Endothelial cell (in vitro differentiated cells): ENCODE measurements at regions not wholly inside any gene's neighbourhood (a gene's known extent, or its start where the extent isn't known, plus 50 kb on each side); places are given as distances from the start of the nearest gene placed in this dataset.

Experiments
- DNase-seq: peaks from one replicate; pipeline ENCODE4 v3.0.0; 2021; ENCODE audit warnings: low spot score
- H3K27ac Mint-ChIP-seq: one replicate; pipeline ENCODE4 v1.8.0; 2021; ENCODE audit warnings: mixed read lengths, inconsistent platforms; ENCODE audit not compliant: unreplicated experiment
- H3K27me3 Mint-ChIP-seq: one replicate; pipeline ENCODE4 v1.8.0; 2021; ENCODE audit warnings: mild to moderate bottlenecking, moderate library complexity, mixed read lengths, inconsistent platforms; ENCODE audit not compliant: unreplicated experiment
- H3K36me3 Mint-ChIP-seq: one replicate; pipeline ENCODE4 v1.8.0; 2021; ENCODE audit warnings: mild to moderate bottlenecking, low read depth, mixed read lengths, inconsistent platforms; ENCODE audit not compliant: unreplicated experiment
- H3K4me1 Mint-ChIP-seq: one replicate; pipeline ENCODE4 v1.8.0; 2021; ENCODE audit warnings: mild to moderate bottlenecking, mixed read lengths, inconsistent platforms; ENCODE audit not compliant: unreplicated experiment
- H3K4me3 Mint-ChIP-seq: one replicate; pipeline ENCODE4 v1.8.0; 2021; ENCODE audit warnings: mild to moderate bottlenecking, mixed read lengths, inconsistent platforms; ENCODE audit not compliant: unreplicated experiment
- H3K9me3 Mint-ChIP-seq: one replicate; pipeline ENCODE4 v1.8.0; 2021; ENCODE audit warnings: mixed read lengths, inconsistent platforms; ENCODE audit not compliant: unreplicated experiment
- TF ChIP-seq, protein P1 (sequence below): fragments of 200-600 bp; sonication (generic); IDR thresholded peaks from one replicate; pipeline ENCODE4 v1.5.0; 2021; ENCODE audit warnings: antibody characterized with exemption; ENCODE audit not compliant: unreplicated experiment

DNA sequence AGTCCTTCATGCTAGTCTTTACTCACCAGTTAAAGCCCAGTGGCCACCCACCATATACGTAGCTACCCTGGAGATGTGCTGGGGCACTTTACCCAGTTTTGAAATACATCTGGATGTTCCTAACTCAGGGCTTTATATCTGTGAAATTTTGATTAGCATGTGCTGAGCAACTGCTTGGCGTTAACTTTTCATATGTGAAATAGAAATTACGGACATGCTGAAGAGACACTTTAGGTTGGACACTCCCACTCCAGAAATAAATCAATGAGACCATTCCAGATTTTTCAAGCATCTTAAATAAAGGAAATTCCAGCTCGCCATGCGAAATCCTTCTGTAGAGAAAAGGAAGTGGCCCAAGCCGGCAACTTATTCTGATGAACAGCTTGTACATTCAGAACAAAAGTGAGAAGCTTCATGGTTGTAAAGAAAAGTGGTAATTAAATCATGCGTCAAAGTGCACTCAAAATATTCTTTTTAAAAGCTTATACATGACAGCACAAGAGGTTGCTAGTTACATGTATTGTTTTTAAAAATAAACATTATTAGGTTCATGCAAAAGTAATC lies 153.5 kb upstream of the ITGB1 start:
- Mint-ChIP-seq H3K4me1 (peaks cover 6% of the 10 kb centered on the region), H3K9me3 (no peaks in the 10 kb centered on the region), H3K27me3 (no peaks in the 10 kb centered on the region), H3K27ac (no peak overlapping the region), H3K36me3 (no peaks in the 10 kb centered on the region), H3K4me3 (no peak overlapping the region)
- no peak for DNase-seq
- TF ChIP-seq, protein P1, sequence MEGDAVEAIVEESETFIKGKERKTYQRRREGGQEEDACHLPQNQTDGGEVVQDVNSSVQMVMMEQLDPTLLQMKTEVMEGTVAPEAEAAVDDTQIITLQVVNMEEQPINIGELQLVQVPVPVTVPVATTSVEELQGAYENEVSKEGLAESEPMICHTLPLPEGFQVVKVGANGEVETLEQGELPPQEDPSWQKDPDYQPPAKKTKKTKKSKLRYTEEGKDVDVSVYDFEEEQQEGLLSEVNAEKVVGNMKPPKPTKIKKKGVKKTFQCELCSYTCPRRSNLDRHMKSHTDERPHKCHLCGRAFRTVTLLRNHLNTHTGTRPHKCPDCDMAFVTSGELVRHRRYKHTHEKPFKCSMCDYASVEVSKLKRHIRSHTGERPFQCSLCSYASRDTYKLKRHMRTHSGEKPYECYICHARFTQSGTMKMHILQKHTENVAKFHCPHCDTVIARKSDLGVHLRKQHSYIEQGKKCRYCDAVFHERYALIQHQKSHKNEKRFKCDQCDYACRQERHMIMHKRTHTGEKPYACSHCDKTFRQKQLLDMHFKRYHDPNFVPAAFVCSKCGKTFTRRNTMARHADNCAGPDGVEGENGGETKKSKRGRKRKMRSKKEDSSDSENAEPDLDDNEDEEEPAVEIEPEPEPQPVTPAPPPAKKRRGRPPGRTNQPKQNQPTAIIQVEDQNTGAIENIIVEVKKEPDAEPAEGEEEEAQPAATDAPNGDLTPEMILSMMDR = no peak

DNA sequence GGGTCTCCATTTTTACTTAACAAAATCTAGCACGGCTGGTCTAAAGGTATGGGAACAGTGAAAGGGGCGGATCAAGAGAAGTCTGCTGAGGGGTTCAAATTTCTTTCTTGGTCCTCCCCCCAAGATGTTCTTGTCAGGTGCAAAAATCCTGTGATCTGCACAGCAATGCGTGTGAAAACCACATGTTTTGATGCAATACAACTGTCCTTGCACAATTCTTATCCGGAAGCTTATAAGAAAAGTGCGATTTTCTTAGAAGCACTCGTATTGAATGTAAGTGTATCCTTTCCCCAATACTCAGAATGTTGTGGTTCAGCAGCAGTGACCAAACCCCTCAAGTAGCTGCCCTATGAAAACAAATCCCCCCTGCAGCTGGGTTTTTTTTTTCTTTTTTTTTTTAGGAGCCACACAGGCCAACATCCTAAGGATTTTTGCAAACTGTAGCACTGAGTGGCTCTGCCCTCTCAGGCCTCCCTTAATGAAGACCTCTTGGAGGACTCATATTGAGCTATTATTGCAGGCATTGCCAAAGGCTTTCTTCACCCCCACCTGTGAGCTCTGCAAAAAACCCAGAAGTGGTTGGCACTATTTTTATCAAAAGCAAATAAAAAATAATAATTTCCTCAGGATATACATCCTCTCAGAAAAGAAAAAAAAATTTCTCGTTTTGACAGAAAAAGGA lies 151.9 kb upstream of the ITGB1 start:
- Mint-ChIP-seq H3K27me3 (no peaks in the 10 kb centered on the region), H3K9me3 (no peaks in the 10 kb centered on the region), H3K4me3 (no peak overlapping the region), H3K27ac (no peak overlapping the region), H3K4me1 (peaks cover 6% of the 10 kb centered on the region), H3K36me3 (no peaks in the 10 kb centered on the region)
- no peak for DNase-seq
- TF ChIP-seq, protein P1 = no peak

DNA sequence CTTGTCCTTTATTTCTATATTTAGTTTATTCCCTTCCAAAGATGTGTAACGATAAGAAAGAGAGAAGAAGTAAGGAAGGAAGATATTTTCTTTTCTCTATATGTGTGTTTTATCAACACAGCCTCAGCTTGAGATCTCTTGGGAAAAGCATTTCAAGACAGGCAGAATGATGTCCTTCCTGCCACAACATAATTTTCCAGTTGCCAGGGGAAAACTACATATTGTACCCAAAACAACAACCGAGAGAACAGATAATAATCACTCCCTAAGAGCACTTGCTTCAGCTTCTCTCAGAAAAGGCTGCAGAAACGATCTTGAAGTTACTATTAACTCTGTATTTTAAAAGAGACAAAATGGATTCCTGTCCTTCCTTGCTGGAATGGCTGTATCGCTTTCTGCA lies 151.4 kb upstream of the ITGB1 start:
- no peak for DNase-seq
- H3K9me3 Mint-ChIP-seq = no peaks in the 10 kb centered on the region
- TF ChIP-seq, protein P1 = no peak
- no peaks in the 10 kb centered on the region for H3K36me3 Mint-ChIP-seq
- no peaks in the 10 kb centered on the region for H3K27me3 Mint-ChIP-seq
- no peak overlapping the region for H3K4me3 Mint-ChIP-seq
- H3K4me1 Mint-ChIP-seq = peaks cover 5% of the 10 kb centered on the region
- no peak overlapping the region for H3K27ac Mint-ChIP-seq

DNA sequence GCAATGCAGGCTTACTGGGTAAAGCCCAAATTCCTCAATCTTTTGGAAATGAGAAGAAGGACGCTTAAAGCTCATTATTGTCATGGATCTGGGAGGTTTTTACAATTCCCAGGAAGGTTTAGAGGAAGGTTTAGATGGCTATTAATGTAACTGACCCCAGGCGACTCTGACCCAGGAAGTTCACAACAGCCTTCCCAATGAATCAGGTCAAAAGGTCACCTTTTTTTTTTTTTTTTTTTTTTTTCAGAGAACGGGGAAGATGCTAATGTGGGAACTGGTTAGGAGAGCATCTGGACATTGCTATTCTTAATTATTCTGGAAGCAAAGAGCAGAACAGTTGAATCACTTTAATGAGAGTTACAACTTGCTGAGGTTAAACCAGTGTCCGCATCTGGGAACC lies 149.9 kb upstream of the ITGB1 start:
- Mint-ChIP-seq H3K4me3 (no peak overlapping the region), H3K27ac (no peak overlapping the region), H3K4me1 (no peaks in the 10 kb centered on the region), H3K9me3 (no peaks in the 10 kb centered on the region), H3K27me3 (no peaks in the 10 kb centered on the region), H3K36me3 (no peaks in the 10 kb centered on the region)
- no peak for DNase-seq
- TF ChIP-seq, protein P1 = no peak

DNA sequence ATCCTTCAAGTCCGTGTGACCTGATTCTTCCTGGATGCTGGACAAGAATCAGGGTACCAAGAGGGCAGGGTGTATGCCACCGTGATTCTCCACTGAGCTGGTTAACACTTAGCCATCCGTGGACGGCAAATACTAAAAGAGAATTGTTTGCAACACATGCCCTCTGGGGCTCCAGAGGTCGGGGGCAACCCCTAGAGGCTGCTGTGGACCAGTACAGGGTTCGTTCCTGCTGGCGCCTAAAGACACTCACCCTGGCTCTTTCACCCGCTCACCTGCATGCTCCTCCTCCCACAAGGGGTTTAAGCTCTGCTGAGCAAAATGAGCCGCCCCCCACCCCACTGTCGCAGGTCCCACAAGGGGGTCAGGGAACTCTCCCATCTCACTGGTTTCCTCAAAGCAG lies 148.7 kb upstream of the ITGB1 start:
- no peak overlapping the region for H3K4me3 Mint-ChIP-seq

More for the DNA sequence above, 148.7 kb upstream of the ITGB1 start:
- H3K9me3 Mint-ChIP-seq = no peaks in the 10 kb centered on the region
- no peak overlapping the region for H3K27ac Mint-ChIP-seq
- no peaks in the 10 kb centered on the region for H3K36me3 Mint-ChIP-seq
- H3K4me1 Mint-ChIP-seq = no peaks in the 10 kb centered on the region
- no peaks in the 10 kb centered on the region for H3K27me3 Mint-ChIP-seq
- TF ChIP-seq, protein P1 = no peak
- no peak for DNase-seq
